NCI-H2196 (cell line): ENCODE measurements at regions not wholly inside any gene's neighbourhood (a gene's known extent, or its start where the extent isn't known, plus 50 kb on each side); places are given as distances from the start of the nearest gene placed in this dataset.
"Not testable (repeated sequence)": the region's sequence is repeated elsewhere in the genome, so short reads cannot be mapped to it uniquely, and the experiment has no call there.

Source experiments
- DNase-seq: peaks from one replicate; lab custom pipeline; 2025; ENCODE audit not compliant: unreplicated experiment; lab: John Stamatoyannopoulos, UW

DNA sequence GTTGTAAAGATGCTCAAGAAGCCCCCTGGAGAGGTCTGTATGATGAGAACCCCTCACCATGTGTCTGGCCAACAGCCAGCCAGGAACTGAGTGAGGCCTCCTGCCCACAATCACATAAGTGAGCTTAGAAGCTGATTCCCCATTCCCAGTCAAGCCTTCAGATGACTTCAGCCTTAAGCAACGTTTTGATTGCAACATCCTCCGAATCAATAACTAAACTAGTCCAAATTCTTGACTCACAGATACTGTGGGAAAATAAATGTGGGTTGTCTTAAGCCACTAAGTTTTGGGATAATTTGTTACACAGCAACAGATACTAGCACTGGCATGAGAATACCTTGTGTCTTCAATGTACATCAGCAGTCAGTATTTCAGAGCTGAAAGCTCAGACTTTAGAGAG, 54.5 kb upstream of the HS3ST4 start:
- DNase-seq: no peak

DNA sequence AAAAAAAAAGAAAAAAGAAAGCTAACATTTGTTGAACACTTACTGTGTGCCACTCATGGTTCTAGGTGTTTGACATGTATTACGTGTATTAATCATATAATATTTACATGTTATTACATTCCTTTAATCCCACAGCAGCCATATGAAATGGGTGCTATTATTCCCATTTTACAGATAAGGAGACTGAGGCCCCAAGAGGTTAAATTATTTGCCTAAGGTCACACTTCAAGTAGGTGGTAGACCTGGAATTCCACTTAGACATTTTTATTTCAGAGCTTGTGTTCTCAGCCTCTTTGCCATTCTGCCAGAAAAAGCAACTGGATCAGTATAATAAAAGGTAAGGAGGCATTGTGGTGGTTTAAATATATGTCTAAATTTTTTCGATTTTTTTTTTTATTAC, 55.1 kb upstream of the HS3ST4 start:
- DNase-seq: no peak

DNA sequence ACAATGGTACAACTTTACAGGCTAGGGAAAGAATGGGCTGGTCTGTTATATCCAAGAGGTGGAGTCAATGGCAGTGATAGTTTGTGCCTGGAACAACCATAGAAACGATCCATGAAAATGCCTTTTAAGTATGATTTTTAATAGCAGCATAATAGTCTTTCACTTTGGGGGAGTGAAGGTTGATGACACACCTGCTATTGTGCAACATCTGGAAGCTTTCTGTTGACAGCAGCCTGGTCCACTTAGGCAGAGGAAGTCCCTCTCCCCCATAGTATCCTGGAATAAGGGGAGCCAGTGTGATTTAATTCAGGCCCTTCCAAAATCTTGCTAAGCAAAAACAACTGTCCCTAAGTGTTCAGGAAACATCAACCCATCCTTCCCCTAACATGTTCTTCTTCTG, 56.3 kb upstream of the HS3ST4 start:
- DNase-seq: no peak

DNA sequence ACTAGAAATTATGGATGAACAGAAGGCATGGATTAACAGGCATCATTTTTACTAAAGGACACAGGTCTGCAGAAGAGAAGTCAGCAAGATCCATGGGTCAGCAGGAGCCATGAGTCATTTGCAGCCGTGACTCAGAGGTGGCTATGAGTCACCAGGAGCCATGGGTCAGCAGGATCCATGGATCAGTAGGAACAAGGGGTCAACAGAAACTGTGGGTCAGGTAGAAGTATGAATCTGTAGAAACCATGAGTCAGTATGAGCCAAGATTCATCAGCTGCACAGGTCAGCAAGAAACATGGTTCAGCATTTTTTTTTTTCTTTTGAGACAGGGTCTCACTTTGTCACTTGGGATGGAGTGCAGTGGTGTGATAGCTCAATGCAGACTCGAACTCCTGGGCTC, 58.2 kb upstream of the HS3ST4 start:
- DNase-seq: no peak

DNA sequence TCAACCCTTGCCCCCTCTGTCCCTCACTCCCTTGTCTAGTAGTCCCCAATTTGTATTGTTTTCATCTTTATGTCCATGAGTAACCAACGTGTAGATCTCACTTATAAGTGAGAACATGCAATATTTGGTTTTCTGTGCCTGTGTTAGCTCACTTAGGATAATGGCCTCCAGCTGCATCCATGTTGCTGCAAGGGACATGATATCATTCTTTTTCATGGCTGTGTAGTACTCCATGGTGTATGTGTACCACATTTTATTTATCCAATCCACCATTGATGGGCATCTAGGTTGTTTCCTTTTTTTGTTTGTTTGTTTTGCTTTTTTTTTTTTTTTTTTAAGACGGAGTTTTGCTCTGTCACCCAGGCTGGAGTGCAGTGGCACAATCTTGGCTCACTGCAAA, 63.0 kb upstream of the HS3ST4 start:
- no peak for DNase-seq

DNA sequence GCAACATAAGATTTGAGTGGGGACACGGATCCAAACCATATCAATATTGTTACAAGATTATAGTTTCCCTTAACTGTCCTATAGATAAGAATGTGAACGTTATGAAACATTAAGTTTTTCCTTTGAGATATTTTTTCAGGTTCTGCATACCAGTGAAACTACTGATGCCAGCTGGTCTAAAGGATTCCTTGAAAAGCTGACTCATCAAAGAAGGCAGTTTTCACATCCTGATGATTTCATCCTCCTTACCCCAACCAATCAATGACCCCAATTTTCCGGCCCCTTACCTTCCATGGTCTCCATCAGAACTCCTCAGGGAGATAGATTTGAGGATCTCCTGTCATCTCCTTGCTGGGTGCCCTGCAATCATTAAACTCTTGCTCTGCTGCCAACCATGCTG, 64.1 kb upstream of the HS3ST4 start:
- DNase-seq: no peak

DNA sequence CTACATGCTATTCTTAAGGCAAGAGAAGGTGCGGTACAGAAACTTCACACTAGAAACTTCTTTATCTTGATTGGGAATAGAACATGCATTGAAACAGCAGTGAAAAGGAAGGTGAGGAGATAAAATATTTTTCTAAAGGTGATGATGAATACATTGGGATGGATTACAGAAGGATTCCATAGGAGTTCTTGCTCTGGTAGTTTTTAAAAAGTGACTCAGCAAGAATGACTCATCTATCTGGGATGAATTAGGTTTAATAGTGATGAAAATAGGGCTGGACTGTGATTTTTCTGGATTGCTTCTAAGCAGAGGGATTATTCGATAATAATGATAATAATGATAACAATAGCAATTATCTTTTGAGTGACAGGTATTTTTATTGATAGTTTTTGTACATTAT, 65.6 kb upstream of the HS3ST4 start:
- no peak for DNase-seq

DNA sequence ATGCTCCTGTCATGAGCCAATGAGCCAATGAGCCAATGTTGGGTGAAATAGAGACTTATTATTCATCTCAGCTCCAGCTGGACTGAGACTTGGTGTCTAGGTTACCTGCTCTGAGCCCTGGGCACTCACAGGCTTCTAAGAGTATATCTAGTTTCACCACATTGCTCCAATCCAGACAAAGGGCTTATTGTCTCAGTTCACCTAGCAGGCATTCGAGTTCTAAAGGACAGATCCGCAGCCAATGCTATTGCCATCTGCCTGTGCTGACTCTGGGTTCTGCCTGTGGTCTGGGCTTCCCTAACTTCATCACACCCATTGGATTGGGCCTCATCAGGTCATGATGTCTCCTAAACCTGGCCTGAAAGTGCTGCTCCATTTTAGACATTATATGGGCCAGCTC, 66.1 kb upstream of the HS3ST4 start:
- DNase-seq: peak; percentile 29

DNA sequence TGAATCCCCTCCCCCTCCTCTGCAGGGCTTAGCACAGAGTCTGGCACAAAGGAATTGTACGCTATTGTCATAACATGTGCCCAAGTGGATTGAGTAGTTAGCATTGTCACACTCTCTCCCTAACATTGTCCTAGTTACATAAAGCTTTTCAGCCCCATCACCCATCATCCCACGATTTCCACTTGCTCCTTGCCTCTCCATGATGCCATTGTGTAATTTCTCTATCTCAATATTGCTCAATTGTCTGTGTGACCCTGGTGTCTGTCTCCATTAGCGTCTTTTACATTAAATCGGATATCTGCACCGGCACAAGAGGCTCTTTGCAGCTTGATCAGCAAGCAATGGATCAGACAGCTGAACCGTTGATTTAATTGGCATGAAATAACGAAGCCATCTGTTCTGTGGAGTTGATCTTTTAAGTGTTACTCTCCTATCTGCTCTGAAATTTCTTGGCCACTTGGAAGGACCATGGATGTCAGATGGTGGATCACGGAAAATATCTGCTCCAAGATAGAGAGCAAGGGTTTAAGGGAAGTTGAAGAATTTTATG, 77.0 kb upstream of the HS3ST4 start:
- DNase-seq: no peak

DNA sequence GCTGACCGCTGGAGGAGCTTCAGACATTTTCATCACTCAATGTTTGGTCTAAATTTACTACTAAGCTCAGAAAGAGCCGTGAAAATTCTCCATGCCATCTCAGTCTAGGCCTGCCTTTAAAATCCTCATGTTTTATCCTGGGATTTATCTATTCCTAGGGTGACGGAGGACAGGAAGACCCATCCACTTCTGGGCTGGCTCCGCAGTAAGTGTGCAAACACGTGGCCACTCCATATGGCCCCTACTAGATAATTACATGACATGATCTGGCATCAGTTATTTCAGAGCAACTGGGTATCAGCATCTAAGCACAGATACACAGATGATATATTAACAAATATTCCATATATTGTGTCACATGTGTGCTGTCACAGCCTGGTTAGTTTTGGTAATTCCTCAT, 77.8 kb upstream of the HS3ST4 start:
- no peak for DNase-seq

DNA sequence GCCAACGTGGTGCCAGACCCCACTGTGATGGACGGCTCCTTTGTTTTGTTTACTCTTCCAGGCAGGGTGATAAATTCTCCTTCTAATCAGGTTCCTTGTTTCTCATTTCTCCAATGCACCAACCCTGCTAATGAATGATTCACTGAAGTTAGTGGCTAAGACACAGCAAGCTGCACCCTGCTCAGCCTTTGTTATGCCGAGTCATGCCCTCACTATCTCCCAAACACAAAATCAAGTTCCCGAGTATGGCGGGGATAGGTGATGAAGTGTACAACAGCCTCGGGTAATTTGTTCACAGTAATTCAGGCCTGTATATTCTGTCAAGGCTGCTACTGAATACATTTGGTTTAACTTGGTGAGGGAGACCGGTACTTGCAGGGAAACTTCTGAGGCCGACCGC, 83.8 kb upstream of the HS3ST4 start:
- DNase-seq: no peak

DNA sequence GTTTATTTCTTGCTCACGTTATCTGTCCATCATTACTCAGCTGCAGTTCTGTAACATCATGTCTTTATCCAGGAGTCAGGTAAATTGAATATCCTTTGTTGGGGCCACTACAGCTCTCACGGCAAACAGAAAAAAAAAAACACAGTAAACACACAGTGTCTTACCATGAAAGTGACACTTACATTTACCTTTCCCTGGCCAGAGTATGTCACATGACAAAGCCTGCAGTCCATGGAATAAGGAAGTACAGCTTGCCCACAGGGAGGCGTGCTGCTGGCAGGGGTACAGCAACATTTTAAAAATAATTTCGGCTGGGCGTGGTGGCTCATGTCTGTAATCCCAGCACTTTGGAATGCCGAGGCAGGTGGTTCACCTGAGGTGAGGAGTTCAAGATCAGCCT, 85.7 kb upstream of the HS3ST4 start:
- DNase-seq: no peak

DNA sequence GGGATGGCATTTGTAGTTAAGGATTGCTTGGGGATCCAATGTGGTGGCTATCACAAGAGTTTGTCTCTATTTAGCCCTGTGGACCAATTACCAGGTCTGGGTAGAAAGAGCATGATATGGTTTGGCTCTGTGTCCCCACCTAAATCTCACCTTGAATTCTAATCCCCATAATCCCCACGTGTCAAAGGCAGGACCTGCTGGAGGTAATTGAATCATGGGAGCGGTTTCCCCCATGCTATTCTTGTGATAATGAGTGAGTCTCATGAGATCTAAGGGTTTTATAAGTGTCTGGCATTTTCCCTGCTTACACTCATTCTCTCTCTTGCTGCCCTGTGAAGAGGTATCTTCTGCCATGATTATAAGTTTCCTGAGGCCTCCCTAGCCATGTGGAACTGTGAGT, 86.4 kb upstream of the HS3ST4 start:
- no peak for DNase-seq

DNA sequence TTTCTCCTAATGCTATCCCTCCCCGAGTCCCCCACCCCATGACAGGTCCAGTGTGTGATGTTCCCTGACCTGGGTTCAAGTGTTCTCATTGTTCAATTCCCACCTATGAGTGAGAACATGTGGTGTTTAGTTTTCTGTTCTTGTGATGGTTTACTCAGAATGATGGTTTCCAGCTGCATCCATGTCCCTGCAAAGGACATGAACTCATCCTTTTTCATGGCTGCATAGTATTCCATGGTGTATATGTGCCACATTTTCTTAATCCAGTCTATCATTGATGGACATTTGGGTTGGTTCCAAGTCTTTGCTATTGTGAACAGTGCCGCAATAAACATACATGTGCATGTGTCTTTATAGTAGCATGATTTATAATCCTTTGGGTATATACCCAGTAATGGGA, 90.5 kb upstream of the HS3ST4 start:
- DNase-seq: not testable (repeated sequence)

DNA sequence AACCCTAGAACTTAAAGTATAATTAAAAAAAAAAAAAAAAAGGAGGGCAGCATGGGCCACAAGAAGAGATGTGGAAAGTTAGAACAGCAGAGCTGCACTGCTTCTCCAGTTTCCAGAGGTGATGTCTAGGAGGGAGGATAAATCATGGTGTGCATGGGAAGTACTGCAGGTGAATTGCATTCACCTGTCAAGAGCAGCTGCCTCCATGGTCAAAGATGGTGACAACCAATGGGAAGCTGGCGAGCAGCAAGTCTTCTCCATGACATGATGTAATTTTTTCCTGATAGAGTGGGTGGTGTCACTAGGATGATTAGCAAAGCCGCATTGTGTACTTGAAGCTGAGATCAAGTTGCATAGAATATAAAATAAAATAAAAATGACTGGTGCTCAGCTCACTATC, 95.6 kb upstream of the HS3ST4 start:
- no peak for DNase-seq

DNA sequence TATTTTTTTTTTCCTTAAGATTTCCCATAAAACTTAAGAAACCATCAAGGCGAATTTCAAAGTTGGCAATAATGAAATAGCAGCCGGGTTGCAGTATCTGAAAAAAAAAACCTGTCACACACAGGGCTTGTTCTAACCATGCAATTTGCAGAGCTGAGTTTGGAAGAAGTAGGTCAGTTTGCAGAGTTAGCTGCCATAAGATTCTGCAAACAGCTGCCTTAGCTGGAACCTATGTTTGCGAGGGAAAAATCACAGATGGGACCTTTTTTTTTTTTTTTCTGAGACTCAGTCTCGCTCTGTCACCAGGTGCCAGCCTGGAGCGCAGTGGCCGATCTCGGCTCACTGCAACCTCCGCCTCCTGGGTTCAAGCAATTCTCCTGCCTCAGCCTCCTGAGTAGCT, 98.5 kb upstream of the HS3ST4 start:
- no peak for DNase-seq

DNA sequence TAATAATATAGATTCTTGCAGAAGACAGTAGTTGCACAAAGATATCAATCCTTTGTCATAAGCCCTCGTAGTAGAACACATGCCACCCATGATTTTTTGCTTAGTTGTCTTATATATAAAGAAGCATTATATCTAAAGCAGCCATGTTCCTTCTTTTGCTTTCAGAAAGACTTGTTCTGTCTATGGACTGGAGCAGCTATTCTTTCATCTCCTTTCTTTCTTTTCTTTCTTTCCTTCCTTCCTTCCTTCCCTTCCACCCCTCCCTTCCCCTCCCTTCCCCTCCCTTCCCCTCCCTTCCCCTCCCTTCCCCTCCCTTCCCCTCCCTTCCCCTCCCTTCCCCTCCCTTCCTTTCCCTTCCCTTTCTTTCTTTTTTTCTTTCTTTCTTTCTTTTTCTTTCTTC, 104.0 kb upstream of the HS3ST4 start:
- no peak for DNase-seq

DNA sequence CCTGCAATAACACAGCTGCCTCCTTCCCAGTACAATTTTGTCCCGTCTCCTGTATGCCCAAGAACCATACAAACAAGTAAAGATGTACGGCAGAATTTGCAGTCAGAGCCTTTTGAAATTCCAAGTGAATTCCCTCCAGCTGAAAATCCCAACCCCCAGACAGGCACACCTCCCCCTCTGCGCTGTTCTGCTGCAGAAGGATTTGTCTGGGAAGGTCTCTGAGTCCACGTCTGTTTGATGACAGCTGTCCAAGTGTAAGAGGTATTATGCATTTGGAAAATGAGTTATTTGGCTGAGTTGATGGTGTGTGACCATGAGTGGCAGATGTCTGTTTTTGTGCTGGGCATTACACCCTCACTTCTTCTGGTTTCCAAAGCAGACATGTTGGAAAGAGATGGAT, 104.9 kb upstream of the HS3ST4 start:
- no peak for DNase-seq

DNA sequence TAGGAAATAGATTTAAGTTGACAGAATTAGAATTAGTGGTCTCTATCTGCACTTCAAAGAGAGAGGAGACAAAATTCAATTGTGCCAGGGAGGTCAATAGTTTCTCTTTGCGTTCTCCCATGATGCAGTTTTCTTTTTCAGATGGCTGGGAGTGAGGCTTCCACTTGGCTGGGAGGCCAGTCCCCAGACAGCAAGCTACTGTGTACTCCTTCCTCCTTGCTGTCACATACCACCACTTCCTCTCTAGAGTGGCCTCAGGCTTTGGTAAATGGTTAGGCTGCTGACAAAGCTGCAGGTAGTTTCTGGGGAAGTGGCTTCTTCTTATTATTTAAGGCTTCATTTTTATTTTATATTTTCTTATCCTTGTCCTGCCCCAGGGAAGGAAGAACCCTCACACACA, 106.2 kb upstream of the HS3ST4 start:
- no peak for DNase-seq

DNA sequence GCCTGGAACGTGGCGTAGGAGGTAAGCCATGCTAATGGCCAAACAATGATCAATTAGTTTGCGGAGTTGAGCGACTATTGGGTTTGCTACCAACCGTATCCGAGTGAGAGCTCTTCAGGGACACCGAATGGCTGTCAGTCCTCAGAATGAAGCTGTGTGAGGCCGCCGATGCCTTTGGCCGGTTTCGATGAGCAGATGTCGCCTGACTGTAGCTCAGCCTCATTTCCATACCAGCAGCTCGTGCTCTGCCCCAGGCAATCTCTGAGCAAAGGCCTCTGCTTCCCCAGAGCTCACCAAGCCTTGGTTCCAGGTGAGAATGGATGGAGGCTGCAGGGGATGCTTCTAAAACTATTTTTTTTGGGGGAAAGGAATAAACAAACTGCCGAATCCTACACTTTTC, 111.7 kb upstream of the HS3ST4 start:
- no peak for DNase-seq

DNA sequence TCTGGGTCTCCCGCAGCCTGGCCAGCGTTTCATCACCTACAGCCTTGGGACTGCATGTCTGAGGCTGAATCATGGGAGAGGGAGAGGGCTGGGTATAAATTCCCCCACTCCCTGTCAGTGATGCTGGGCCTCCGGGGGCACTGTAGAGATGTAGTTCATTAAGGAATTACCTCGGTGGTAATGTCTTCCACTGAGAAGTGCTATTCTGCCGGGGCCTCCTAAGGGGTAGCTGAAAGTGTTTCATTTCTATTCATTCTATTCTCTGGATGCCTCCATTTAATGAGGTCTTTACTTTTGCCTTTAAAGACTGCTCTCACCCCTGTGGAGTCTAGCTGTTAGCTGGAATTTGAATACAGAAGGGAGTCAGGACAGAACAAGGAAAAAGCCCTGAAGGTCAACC, 116.4 kb upstream of the HS3ST4 start:
- no peak for DNase-seq

DNA sequence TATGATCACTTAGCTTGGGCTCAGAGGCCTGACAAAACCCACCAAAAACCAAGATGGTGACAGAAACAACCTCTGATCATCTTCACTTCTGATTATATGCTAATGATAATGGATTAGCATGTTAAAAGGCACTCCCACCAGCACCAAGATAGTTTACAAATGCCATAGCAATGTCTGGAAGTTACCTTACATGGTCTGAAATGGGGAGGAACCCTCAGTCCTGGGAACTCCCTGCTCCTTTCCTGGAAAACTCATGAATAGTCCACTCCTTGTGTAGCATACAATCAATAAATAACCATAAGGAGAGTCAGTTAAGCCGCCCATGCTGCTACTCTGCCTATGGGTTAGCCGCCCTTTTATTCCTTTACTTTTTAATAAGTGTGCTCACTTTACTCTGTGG, 120.0 kb upstream of the HS3ST4 start:
- DNase-seq: no peak

DNA sequence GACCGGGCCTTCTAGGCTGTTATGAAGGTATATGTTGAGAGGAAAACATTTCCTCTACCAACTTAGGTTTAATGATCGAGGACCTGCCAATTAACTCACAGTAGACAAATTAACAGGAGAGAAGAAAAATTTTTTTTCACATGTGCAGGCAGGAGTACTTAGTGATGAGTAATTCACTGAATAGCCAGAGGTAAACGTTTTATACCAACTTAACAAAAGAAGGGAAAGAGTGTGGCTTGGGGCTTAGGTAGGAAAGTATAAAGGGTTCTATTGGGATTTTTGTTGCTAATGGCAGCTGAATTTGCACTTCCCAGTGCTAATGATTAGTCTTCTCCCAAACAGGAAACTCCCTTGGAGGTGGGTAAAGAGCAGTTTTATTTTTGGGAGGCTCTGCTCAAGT, 121.6 kb upstream of the HS3ST4 start:
- no peak for DNase-seq

DNA sequence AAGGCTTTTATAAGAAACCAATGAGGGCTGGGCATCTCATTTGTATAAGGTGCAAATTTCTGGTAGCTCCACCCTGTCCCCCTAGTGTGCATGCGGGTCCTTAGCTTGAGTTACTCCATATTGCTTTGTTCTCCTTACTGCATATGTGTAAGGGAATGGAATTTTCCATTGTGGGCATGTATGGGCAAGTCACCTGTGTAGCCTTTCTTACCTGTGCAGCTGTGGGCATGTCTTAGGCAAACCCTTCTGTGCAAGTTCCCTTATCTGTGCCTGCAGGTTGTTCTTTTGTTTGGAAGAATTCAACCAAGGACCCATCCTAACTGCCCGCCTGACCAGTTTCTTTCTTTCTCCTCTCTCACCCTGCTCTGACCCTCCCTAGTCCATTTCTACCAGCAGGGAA, 122.8 kb upstream of the HS3ST4 start:
- no peak for DNase-seq
